Activated naive CD4-positive, alpha-beta T cell treated with anti-CD3 and anti-CD28 coated beads for 36 hours (primary cell): ENCODE measurements at regions not wholly inside any gene's neighbourhood (a gene's known extent, or its start where the extent isn't known, plus 50 kb on each side); places are given as distances from the start of the nearest gene placed in this dataset.

ENCODE experiments used
- CTCF ChIA-PET: fragments of 350-600 bp; sonication (Branson Sonifier 250); formaldehyde crosslinking; loops from one replicate; lab custom pipeline; 2021; ENCODE audit warnings: antibody characterized with exemption; lab: Charles Lee
- DNase-seq: peaks from one replicate; pipeline ENCODE4 v3.0.0-alpha.2; 2020
- H3K27ac Mint-ChIP-seq: one replicate; pipeline ENCODE4 v1.8.0; 2021; ENCODE audit warnings: mild to moderate bottlenecking, mixed read lengths
- H3K27me3 Mint-ChIP-seq: one replicate; pipeline ENCODE4 v1.8.0; 2021; ENCODE audit warnings: low read depth, mixed read lengths
- H3K36me3 Mint-ChIP-seq: one replicate; pipeline ENCODE4 v1.8.0; 2021; ENCODE audit warnings: low read depth, mixed read lengths
- H3K4me1 Mint-ChIP-seq: one replicate; pipeline ENCODE4 v1.8.0; 2021; ENCODE audit warnings: low read depth, mixed read lengths
- H3K4me3 Mint-ChIP-seq: one replicate; pipeline ENCODE4 v1.8.0; 2021; ENCODE audit warnings: mild to moderate bottlenecking, moderate library complexity, mixed read lengths
- H3K9me3 Mint-ChIP-seq: one replicate; pipeline ENCODE4 v1.8.0; 2021; ENCODE audit warnings: mixed read lengths
- intact Hi-C: fragments of 100-400 bp; cut with micrococcal nuclease; formaldehyde crosslinking; loops from one replicate; pipeline ENCODE4 v1.15.1; 2023

GRCh38 chr16:80417706-80418271 is 123.0 kb upstream of the DYNLRB2 start:
- no peak for DNase-seq
- intact Hi-C loops, result no loop called here
- H3K4me1 Mint-ChIP-seq, result no peaks in the 10 kb centered on the region
- no peak overlapping the region for H3K4me3 Mint-ChIP-seq
- no peaks in the 10 kb centered on the region for H3K9me3 Mint-ChIP-seq
- CTCF ChIA-PET, result no interaction called here
- H3K27ac Mint-ChIP-seq, result no peak overlapping the region
- H3K36me3 Mint-ChIP-seq, result no peaks in the 10 kb centered on the region
- peaks cover 9% of the 10 kb centered on the region for H3K27me3 Mint-ChIP-seq

GRCh38 chr16:80408014-80408413 is 132.8 kb upstream of the DYNLRB2 start:
- intact Hi-C loops, result no loop called here
- CTCF ChIA-PET, result no interaction called here
- H3K36me3 Mint-ChIP-seq, result no peaks in the 10 kb centered on the region
- H3K4me1 Mint-ChIP-seq, result no peaks in the 10 kb centered on the region
- no peak overlapping the region for H3K27ac Mint-ChIP-seq
- H3K9me3 Mint-ChIP-seq, result no peaks in the 10 kb centered on the region
- DNase-seq, result no peak
- peaks cover 23% of the 10 kb centered on the region for H3K27me3 Mint-ChIP-seq
- H3K4me3 Mint-ChIP-seq, result no peak overlapping the region

GRCh38 chr16:80407265-80407987 is 133.4 kb upstream of the DYNLRB2 start:
- intact Hi-C loops, result no loop called here
- Mint-ChIP-seq H3K36me3 (no peaks in the 10 kb centered on the region), H3K9me3 (no peaks in the 10 kb centered on the region), H3K4me3 (no peak overlapping the region), H3K4me1 (no peaks in the 10 kb centered on the region), H3K27ac (no peak overlapping the region), H3K27me3 (peaks cover 24% of the 10 kb centered on the region)
- DNase-seq, result no peak
- CTCF ChIA-PET, result no interaction called here

DNA sequence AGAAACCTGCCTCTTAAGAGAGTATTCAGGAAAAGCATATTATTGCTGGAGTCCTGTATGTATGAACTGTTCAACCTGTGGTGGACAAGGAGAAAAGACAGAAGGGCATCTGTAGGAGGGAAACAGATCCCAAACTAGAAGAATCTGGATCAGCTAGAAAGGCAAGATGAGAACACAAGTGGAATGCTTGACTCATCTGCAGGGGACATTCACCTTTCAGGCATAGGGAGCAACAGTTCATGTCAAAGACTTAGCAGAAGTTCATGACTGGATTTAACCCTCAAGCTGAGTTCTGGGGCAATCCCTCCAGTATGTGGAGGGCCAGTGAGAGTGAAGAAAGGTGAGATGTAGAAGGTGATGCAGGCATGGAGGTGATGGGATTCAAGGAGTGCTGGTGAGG is 135.9 kb upstream of the DYNLRB2 start:
- intact Hi-C loops, result no loop called here
- peaks cover 26% of the 10 kb centered on the region for H3K27me3 Mint-ChIP-seq
- no peak for DNase-seq
- CTCF ChIA-PET, result no interaction called here
- H3K9me3 Mint-ChIP-seq, result no peaks in the 10 kb centered on the region
- no peak overlapping the region for H3K4me3 Mint-ChIP-seq
- no peaks in the 10 kb centered on the region for H3K4me1 Mint-ChIP-seq
- no peaks in the 10 kb centered on the region for H3K36me3 Mint-ChIP-seq
- H3K27ac Mint-ChIP-seq, result no peak overlapping the region

- H3K36me3 Mint-ChIP-seq, result no peaks in the 10 kb centered on the region
- no peak overlapping the region for H3K27ac Mint-ChIP-seq
- H3K4me1 Mint-ChIP-seq, result no peaks in the 10 kb centered on the region
- CTCF ChIA-PET, result no interaction called here
- H3K9me3 Mint-ChIP-seq, result no peaks in the 10 kb centered on the region
- intact Hi-C loops, result no loop called here
- H3K4me3 Mint-ChIP-seq, result no peak overlapping the region
- peaks cover 26% of the 10 kb centered on the region for H3K27me3 Mint-ChIP-seq
- no peak for DNase-seq
Measured at GRCh38 chr16:80403894-80404293, 136.9 kb upstream of the DYNLRB2 start.

GRCh38 chr16:80390871-80391489 is 149.8 kb upstream of the DYNLRB2 start:
- Mint-ChIP-seq H3K9me3 (peaks cover 5% of the 10 kb centered on the region), H3K27me3 (peaks cover 11% of the 10 kb centered on the region), H3K4me1 (no peaks in the 10 kb centered on the region), H3K36me3 (no peaks in the 10 kb centered on the region), H3K27ac (no peak overlapping the region), H3K4me3 (no peak overlapping the region)
- CTCF ChIA-PET, result no interaction called here
- no peak for DNase-seq
- intact Hi-C loops, result no loop called here

GRCh38 chr16:80390046-80390445 is 150.7 kb upstream of the DYNLRB2 start:
- Mint-ChIP-seq H3K27me3 (peaks cover 13% of the 10 kb centered on the region), H3K4me3 (no peak overlapping the region), H3K9me3 (peaks cover 5% of the 10 kb centered on the region), H3K27ac (no peak overlapping the region), H3K36me3 (no peaks in the 10 kb centered on the region), H3K4me1 (no peaks in the 10 kb centered on the region)
- CTCF ChIA-PET, result no interaction called here
- intact Hi-C loops, result no loop called here
- DNase-seq, result no peak

- no peak for DNase-seq
- Mint-ChIP-seq H3K36me3 (no peaks in the 10 kb centered on the region), H3K27ac (no peak overlapping the region), H3K4me1 (no peaks in the 10 kb centered on the region), H3K9me3 (peaks cover 5% of the 10 kb centered on the region), H3K27me3 (peaks cover 13% of the 10 kb centered on the region), H3K4me3 (no peak overlapping the region)
- intact Hi-C loops, result no loop called here
- CTCF ChIA-PET, result no interaction called here
Measured at GRCh38 chr16:80389338-80389737, 151.5 kb upstream of the DYNLRB2 start.

DNA sequence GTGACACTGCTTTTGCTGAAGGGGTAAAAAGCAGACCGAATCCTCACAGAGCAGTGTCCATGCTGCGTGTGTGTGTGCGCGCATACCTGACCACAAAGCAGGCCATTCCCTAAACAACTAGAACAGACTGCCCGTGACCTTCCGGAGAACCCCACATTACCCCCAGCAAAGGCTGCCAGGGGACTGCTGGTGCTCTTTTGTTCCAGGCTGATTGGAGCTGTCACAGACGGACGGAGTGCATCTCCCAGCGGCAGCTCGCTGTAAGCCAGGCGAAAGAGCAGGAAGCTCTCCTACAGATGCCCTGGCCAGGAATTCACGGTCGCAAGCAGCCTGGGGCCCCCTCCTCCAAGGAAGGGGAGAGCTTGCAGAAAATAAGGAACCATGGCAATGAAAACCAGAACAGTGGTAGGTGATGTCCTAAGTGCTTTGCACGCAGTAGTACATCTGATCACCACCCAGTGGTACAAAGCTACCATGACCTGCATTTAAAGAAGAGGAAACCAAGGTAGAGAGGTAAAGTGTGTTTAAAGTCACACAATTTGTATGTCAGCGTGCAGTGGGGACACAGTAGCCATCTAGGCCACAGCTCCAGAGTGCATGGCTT is 153.4 kb upstream of the DYNLRB2 start:
- no peak overlapping the region for H3K4me3 Mint-ChIP-seq
- DNase-seq, result no peak
- no peaks in the 10 kb centered on the region for H3K4me1 Mint-ChIP-seq
- no peaks in the 10 kb centered on the region for H3K9me3 Mint-ChIP-seq
- no peaks in the 10 kb centered on the region for H3K36me3 Mint-ChIP-seq
- CTCF ChIA-PET, result no interaction called here
- peaks cover 18% of the 10 kb centered on the region for H3K27me3 Mint-ChIP-seq
- intact Hi-C loops, result no loop called here
- no peak overlapping the region for H3K27ac Mint-ChIP-seq

DNA sequence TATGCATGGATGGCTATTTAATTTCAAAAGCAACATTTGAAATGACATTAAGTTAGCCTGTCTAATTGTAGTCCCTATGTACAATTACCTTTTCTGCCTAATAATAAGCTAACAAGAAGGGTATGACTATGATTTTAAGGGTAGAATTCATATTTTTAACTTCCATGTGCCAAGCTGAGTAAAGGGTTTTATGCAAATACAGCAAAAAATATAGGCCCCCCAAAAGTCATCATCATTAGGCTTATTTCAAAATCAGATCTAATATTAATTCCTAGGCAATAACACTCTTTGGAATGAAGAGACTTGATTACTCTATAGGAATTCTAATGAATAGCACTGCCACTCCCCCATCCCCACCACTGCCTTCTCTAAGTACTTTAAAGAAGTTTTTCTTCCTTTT is 155.9 kb upstream of the DYNLRB2 start:
- no peak overlapping the region for H3K27ac Mint-ChIP-seq

DNA sequence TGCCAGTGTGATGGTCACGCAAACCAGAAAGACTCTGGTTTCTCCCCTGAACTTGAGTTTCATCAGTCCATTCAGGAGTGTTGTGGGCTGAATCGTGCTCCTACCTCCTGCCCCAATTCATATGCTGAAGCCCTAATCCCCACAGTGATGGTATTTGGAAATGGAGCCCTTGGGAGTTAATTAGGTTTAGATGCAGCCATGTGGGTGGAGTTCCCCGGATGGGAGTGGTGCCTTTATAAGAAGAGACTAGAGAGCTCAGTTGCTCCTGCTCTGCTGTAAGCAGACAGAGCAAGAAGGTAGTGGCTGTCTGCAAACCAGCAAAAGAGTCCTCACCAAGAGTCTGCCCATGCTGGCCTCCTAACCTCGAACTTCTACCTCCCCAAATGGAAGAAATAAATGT is 160.3 kb upstream of the DYNLRB2 start:
- CTCF ChIA-PET, result no interaction called here
- DNase-seq, result no peak
- Mint-ChIP-seq H3K36me3 (no peaks in the 10 kb centered on the region), H3K27me3 (peaks cover 9% of the 10 kb centered on the region), H3K4me1 (no peaks in the 10 kb centered on the region), H3K27ac (no peak overlapping the region), H3K4me3 (no peak overlapping the region), H3K9me3 (no peaks in the 10 kb centered on the region)
- intact Hi-C loops, result no loop called here

More for the DNA sequence above, 155.9 kb upstream of the DYNLRB2 start:
- H3K9me3 Mint-ChIP-seq, result no peaks in the 10 kb centered on the region
- intact Hi-C loops, result no loop called here
- no peak for DNase-seq
- no peaks in the 10 kb centered on the region for H3K36me3 Mint-ChIP-seq
- H3K27me3 Mint-ChIP-seq, result peaks cover 18% of the 10 kb centered on the region
- H3K4me1 Mint-ChIP-seq, result no peaks in the 10 kb centered on the region
- H3K4me3 Mint-ChIP-seq, result no peak overlapping the region
- CTCF ChIA-PET, result no interaction called here

DNA sequence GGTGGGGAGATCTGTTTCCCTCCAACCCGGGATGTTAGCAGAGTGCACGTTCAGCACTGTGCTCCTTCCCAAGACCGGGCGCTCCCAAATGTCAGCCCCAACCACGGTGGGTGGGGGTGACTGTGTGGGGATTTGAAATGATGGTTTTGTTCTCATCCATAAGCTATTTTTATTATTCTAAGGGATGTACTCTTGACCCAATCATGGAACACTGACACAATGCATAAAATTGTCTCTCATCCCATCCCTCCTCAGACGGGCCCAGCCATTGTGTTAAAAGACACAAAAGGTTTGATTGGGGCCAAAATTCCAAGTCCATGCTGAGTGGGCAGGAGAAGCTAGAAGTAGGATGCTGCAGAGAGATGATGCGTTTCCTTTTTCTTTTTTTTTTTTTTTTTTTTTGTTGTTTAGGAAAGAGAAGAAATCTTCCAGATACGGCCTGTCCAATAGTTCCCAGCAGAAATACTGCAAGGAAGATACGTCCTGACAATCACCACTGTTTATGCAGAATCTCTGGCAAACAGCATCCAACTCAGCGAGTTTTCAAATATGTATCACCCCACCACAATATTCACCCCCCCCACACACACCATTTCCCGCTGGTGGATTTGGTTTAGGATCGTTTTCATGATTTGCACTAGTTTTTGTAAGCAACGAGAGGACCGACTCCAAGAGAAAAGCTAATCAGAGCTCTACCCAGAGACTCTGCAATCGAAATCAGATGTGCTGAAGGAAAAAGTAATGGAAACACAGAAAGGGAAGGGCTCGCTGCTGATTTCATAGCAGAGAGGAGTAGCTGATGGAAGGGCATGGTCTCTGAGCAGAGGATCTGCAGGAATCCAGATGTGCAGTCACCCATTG is 163.5 kb upstream of the DYNLRB2 start:
- DNase-seq, result no peak
- intact Hi-C loops, result no loop called here
- CTCF ChIA-PET, result interaction anchor here (0.6 kb wide), 1 partner anchor 1771 kb away, joined by 3 read pairs; no protein-coding TSS in a partner anchor
- peaks cover 4% of the 10 kb centered on the region for H3K9me3 Mint-ChIP-seq
- H3K36me3 Mint-ChIP-seq, result no peaks in the 10 kb centered on the region
- H3K4me3 Mint-ChIP-seq, result no peak overlapping the region
- peaks cover 2% of the 10 kb centered on the region for H3K27me3 Mint-ChIP-seq
- H3K4me1 Mint-ChIP-seq, result no peaks in the 10 kb centered on the region
- H3K27ac Mint-ChIP-seq, result no peak overlapping the region
